ENCODE measurements at regions not wholly inside any gene's neighbourhood (a gene's known extent, or its start where the extent isn't known, plus 50 kb on each side); places are given as distances from the start of the nearest gene placed in this dataset.

- Histone ChIP-seq H3K4me1 (ENCODE audit: control insufficient read depth in 2 of 2, insufficient read depth in 1 of 2, low read depth in 1 of 2, low read length in 2 of 2) (peaks cover 0 to 4% of the 10 kb centered on the region in 2 donors), H2AFZ (ENCODE audit: low read length) (no peak overlapping the region), H2BK12ac (ENCODE audit: low read length) (no peak overlapping the region), H2BK120ac (ENCODE audit: low read depth, low read length) (no peak overlapping the region), H2BK15ac (ENCODE audit: low read length) (no peak overlapping the region), H3K36me3 (replicated peaks in 1 of 2; ENCODE audit: control insufficient read depth in 2 of 2, insufficient read depth in 2 of 2, low read length in 2 of 2) (no peaks in the 10 kb centered on the region), H3K27ac (replicated peaks; ENCODE audit: low read length) (no peak overlapping the region), H3K18ac (ENCODE audit: low read length) (no peak overlapping the region), H3K27me3 (ENCODE audit: control insufficient read depth in 3 of 3, insufficient read depth in 3 of 3, low read depth in 1 of 3, low read length in 3 of 3) (no peaks in the 10 kb centered on the region), H3K9me3 (replicated peaks in 1 of 2; ENCODE audit: control insufficient read depth in 2 of 2, insufficient read depth in 1 of 2, low read depth in 1 of 2, low read length in 2 of 2) (no peaks in the 10 kb centered on the region), H3K14ac (ENCODE audit: low read length) (no peak overlapping the region), H3K4me2 (ENCODE audit: insufficient read depth, low read length, poor library complexity, severe bottlenecking) (no peak overlapping the region), H3K4ac (ENCODE audit: low read length) (no peak overlapping the region), H3K79me1 (ENCODE audit: low read depth, low read length) (no peaks in the 10 kb centered on the region), H2BK5ac (ENCODE audit: low read length) (no peak overlapping the region), H4K91ac (ENCODE audit: low read depth, low read length, poor library complexity) (no peak overlapping the region), H3K23ac (ENCODE audit: low read depth, low read length, poor library complexity) (no peak overlapping the region), H3K9ac (ENCODE audit: low read depth, low read length, poor library complexity) (no peak overlapping the region), H2AK5ac (ENCODE audit: low read depth, low read length) (no peak overlapping the region), H3K4me3 (ENCODE audit: low read length in 2 of 2) (no peak overlapping the region), H4K8ac (ENCODE audit: low read depth, low read length) (no peak overlapping the region)
- WGBS, 2 donors (ENCODE audit: extremely low coverage in 2 of 2, insufficient read length in 2 of 2, insufficient replicate concordance in 1 of 2), result no CpG with 5 or more reads among the region's 3 CpGs
- DNase-seq (ENCODE audit: low spot score), result no peak
Measured at GRCh38 chr17:12528036-12528435, 137.7 kb upstream of the MYOCD start.

- Histone ChIP-seq H3K27me3 (ENCODE audit: control insufficient read depth in 3 of 3, insufficient read depth in 3 of 3, low read depth in 1 of 3, low read length in 3 of 3) (no peaks in the 10 kb centered on the region), H3K4ac (ENCODE audit: low read length) (no peak overlapping the region), H3K9ac (ENCODE audit: low read depth, low read length, poor library complexity) (no peak overlapping the region), H3K14ac (ENCODE audit: low read length) (no peak overlapping the region), H2BK15ac (ENCODE audit: low read length) (no peak overlapping the region), H2BK12ac (ENCODE audit: low read length) (no peak overlapping the region), H3K4me3 (ENCODE audit: low read length in 2 of 2) (no peak overlapping the region), H3K4me2 (ENCODE audit: insufficient read depth, low read length, poor library complexity, severe bottlenecking) (no peak overlapping the region), H3K36me3 (replicated peaks in 1 of 2; ENCODE audit: control insufficient read depth in 2 of 2, insufficient read depth in 2 of 2, low read length in 2 of 2) (no peaks in the 10 kb centered on the region), H2AFZ (ENCODE audit: low read length) (no peak overlapping the region), H3K27ac (replicated peaks; ENCODE audit: low read length) (no peak overlapping the region), H2AK5ac (ENCODE audit: low read depth, low read length) (no peak overlapping the region), H2BK5ac (ENCODE audit: low read length) (no peak overlapping the region), H3K4me1 (ENCODE audit: control insufficient read depth in 2 of 2, insufficient read depth in 1 of 2, low read depth in 1 of 2, low read length in 2 of 2) (no peaks in the 10 kb centered on the region), H4K8ac (ENCODE audit: low read depth, low read length) (no peak overlapping the region), H2BK120ac (ENCODE audit: low read depth, low read length) (no peak overlapping the region), H3K9me3 (replicated peaks in 1 of 2; ENCODE audit: control insufficient read depth in 2 of 2, insufficient read depth in 1 of 2, low read depth in 1 of 2, low read length in 2 of 2) (no peaks in the 10 kb centered on the region), H4K91ac (ENCODE audit: low read depth, low read length, poor library complexity) (no peak overlapping the region), H3K79me1 (ENCODE audit: low read depth, low read length) (no peaks in the 10 kb centered on the region), H3K18ac (ENCODE audit: low read length) (no peak overlapping the region), H3K23ac (ENCODE audit: low read depth, low read length, poor library complexity) (no peak overlapping the region)
- DNase-seq (ENCODE audit: low spot score), result no peak
- WGBS, 2 donors (ENCODE audit: extremely low coverage in 2 of 2, insufficient read length in 2 of 2, insufficient replicate concordance in 1 of 2), result no CpG with 5 or more reads among the region's 4 CpGs
Measured at GRCh38 chr17:12530161-12530560, 135.5 kb upstream of the MYOCD start.

- no peak overlapping the region for H3K4ac ChIP-seq (ENCODE audit: low read length)
- no peak overlapping the region for H2AFZ ChIP-seq (ENCODE audit: low read length)
- H3K9ac ChIP-seq (ENCODE audit: low read depth, low read length, poor library complexity), result no peak overlapping the region
- H3K18ac ChIP-seq (ENCODE audit: low read length), result no peak overlapping the region
- no peaks in the 10 kb centered on the region for H3K4me1 ChIP-seq (ENCODE audit: control insufficient read depth in 2 of 2, insufficient read depth in 1 of 2, low read depth in 1 of 2, low read length in 2 of 2)
- no peak overlapping the region for H3K4me2 ChIP-seq (ENCODE audit: insufficient read depth, low read length, poor library complexity, severe bottlenecking)
- no CpG with 5 or more reads among the region's 3 CpGs for WGBS, 2 donors (ENCODE audit: extremely low coverage in 2 of 2, insufficient read length in 2 of 2, insufficient replicate concordance in 1 of 2)
- H2BK120ac ChIP-seq (ENCODE audit: low read depth, low read length), result no peak overlapping the region
- H3K79me1 ChIP-seq (ENCODE audit: low read depth, low read length), result no peaks in the 10 kb centered on the region
- H3K14ac ChIP-seq (ENCODE audit: low read length), result no peak overlapping the region
- H3K9me3 ChIP-seq (replicated peaks in 1 of 2; ENCODE audit: control insufficient read depth in 2 of 2, insufficient read depth in 1 of 2, low read depth in 1 of 2, low read length in 2 of 2), result no peaks in the 10 kb centered on the region
- H2BK5ac ChIP-seq (ENCODE audit: low read length), result no peak overlapping the region
- H2BK12ac ChIP-seq (ENCODE audit: low read length), result no peak overlapping the region
- H2AK5ac ChIP-seq (ENCODE audit: low read depth, low read length), result no peak overlapping the region
- no peak overlapping the region for H3K4me3 ChIP-seq (ENCODE audit: low read length in 2 of 2)
- H2BK15ac ChIP-seq (ENCODE audit: low read length), result no peak overlapping the region
- no peak for DNase-seq (ENCODE audit: low spot score)
- H4K91ac ChIP-seq (ENCODE audit: low read depth, low read length, poor library complexity), result no peak overlapping the region
- no peaks in the 10 kb centered on the region for H3K36me3 ChIP-seq (replicated peaks in 1 of 2; ENCODE audit: control insufficient read depth in 2 of 2, insufficient read depth in 2 of 2, low read length in 2 of 2)
- H3K27me3 ChIP-seq (ENCODE audit: control insufficient read depth in 3 of 3, insufficient read depth in 3 of 3, low read depth in 1 of 3, low read length in 3 of 3), result no peaks in the 10 kb centered on the region
- no peak overlapping the region for H4K8ac ChIP-seq (ENCODE audit: low read depth, low read length)
- no peak overlapping the region for H3K23ac ChIP-seq (ENCODE audit: low read depth, low read length, poor library complexity)
- no peak overlapping the region for H3K27ac ChIP-seq (replicated peaks; ENCODE audit: low read length)
Measured at GRCh38 chr17:12536021-12536420, 129.7 kb upstream of the MYOCD start.

GRCh38 chr17:12536472-12536871, 129.2 kb upstream of the MYOCD start:
- Histone ChIP-seq H3K9ac (ENCODE audit: low read depth, low read length, poor library complexity) (no peak overlapping the region), H3K23ac (ENCODE audit: low read depth, low read length, poor library complexity) (no peak overlapping the region), H3K36me3 (replicated peaks in 1 of 2; ENCODE audit: control insufficient read depth in 2 of 2, insufficient read depth in 2 of 2, low read length in 2 of 2) (no peaks in the 10 kb centered on the region), H2BK12ac (ENCODE audit: low read length) (no peak overlapping the region), H3K4me3 (ENCODE audit: low read length in 2 of 2) (no peak overlapping the region), H3K79me1 (ENCODE audit: low read depth, low read length) (no peaks in the 10 kb centered on the region), H3K14ac (ENCODE audit: low read length) (no peak overlapping the region), H3K18ac (ENCODE audit: low read length) (no peak overlapping the region), H2BK5ac (ENCODE audit: low read length) (no peak overlapping the region), H2BK15ac (ENCODE audit: low read length) (no peak overlapping the region), H2AK5ac (ENCODE audit: low read depth, low read length) (no peak overlapping the region), H4K91ac (ENCODE audit: low read depth, low read length, poor library complexity) (no peak overlapping the region), H3K4ac (ENCODE audit: low read length) (no peak overlapping the region), H2AFZ (ENCODE audit: low read length) (no peak overlapping the region), H3K9me3 (replicated peaks in 1 of 2; ENCODE audit: control insufficient read depth in 2 of 2, insufficient read depth in 1 of 2, low read depth in 1 of 2, low read length in 2 of 2) (no peaks in the 10 kb centered on the region), H3K4me2 (ENCODE audit: insufficient read depth, low read length, poor library complexity, severe bottlenecking) (no peak overlapping the region), H2BK120ac (ENCODE audit: low read depth, low read length) (no peak overlapping the region), H3K4me1 (ENCODE audit: control insufficient read depth in 2 of 2, insufficient read depth in 1 of 2, low read depth in 1 of 2, low read length in 2 of 2) (no peaks in the 10 kb centered on the region), H3K27me3 (ENCODE audit: control insufficient read depth in 3 of 3, insufficient read depth in 3 of 3, low read depth in 1 of 3, low read length in 3 of 3) (no peaks in the 10 kb centered on the region), H4K8ac (ENCODE audit: low read depth, low read length) (no peak overlapping the region), H3K27ac (replicated peaks; ENCODE audit: low read length) (no peak overlapping the region)
- no peak for DNase-seq (ENCODE audit: low spot score)
- WGBS, 2 donors (ENCODE audit: extremely low coverage in 2 of 2, insufficient read length in 2 of 2, insufficient replicate concordance in 1 of 2), result no CpG with 5 or more reads among the region's 1 CpG
